ENCODE measurements at regions not wholly inside any gene's neighbourhood (a gene's known extent, or its start where the extent isn't known, plus 50 kb on each side); places are given as distances from the start of the nearest gene placed in this dataset.
"Not testable (repeated sequence)": the region's sequence is repeated elsewhere in the genome, so short reads cannot be mapped to it uniquely, and the experiment has no call there.

- H3K4me3 Mint-ChIP-seq: no peak overlapping the region
- H3K27me3 Mint-ChIP-seq: no peaks in the 10 kb centered on the region
- H3K36me3 Mint-ChIP-seq: no peaks in the 10 kb centered on the region
- no peaks in the 10 kb centered on the region for H3K4me1 Mint-ChIP-seq
- CTCF ChIA-PET: no interaction called here
- H3K27ac Mint-ChIP-seq: no peak overlapping the region
- DNase-seq: no peak
- H3K9me3 Mint-ChIP-seq: peaks cover 11% of the 10 kb centered on the region
Measured at GRCh38 chr16:65604771-65605170, 482.9 kb upstream of the CDH11 start.

- no peak for DNase-seq
- H3K4me1 Mint-ChIP-seq: no peaks in the 10 kb centered on the region
- H3K9me3 Mint-ChIP-seq: peaks cover 8% of the 10 kb centered on the region
- H3K27me3 Mint-ChIP-seq: no peaks in the 10 kb centered on the region
- CTCF ChIA-PET: no interaction called here
- no peak overlapping the region for H3K27ac Mint-ChIP-seq
- H3K4me3 Mint-ChIP-seq: no peak overlapping the region
- H3K36me3 Mint-ChIP-seq: no peaks in the 10 kb centered on the region
Measured at GRCh38 chr16:65601781-65602180, 479.9 kb upstream of the CDH11 start.

GRCh38 chr16:65600629-65601028 lies 478.8 kb upstream of the CDH11 start:
- Mint-ChIP-seq H3K36me3 (no peaks in the 10 kb centered on the region), H3K27ac (no peak overlapping the region), H3K4me1 (no peaks in the 10 kb centered on the region), H3K4me3 (no peak overlapping the region), H3K9me3 (peaks cover 8% of the 10 kb centered on the region), H3K27me3 (no peaks in the 10 kb centered on the region)
- CTCF ChIA-PET: no interaction called here
- DNase-seq: no peak

GRCh38 chr16:65600046-65600445 lies 478.2 kb upstream of the CDH11 start:
- no peaks in the 10 kb centered on the region for H3K4me1 Mint-ChIP-seq
- CTCF ChIA-PET: no interaction called here
- peaks cover 8% of the 10 kb centered on the region for H3K9me3 Mint-ChIP-seq
- no peak overlapping the region for H3K27ac Mint-ChIP-seq
- H3K4me3 Mint-ChIP-seq: no peak overlapping the region
- H3K36me3 Mint-ChIP-seq: no peaks in the 10 kb centered on the region
- H3K27me3 Mint-ChIP-seq: no peaks in the 10 kb centered on the region
- DNase-seq: no peak

GRCh38 chr16:65598621-65599020 lies 476.8 kb upstream of the CDH11 start:
- no peak overlapping the region for H3K27ac Mint-ChIP-seq
- H3K36me3 Mint-ChIP-seq: no peaks in the 10 kb centered on the region
- H3K4me1 Mint-ChIP-seq: no peaks in the 10 kb centered on the region
- no peak for DNase-seq
- H3K4me3 Mint-ChIP-seq: no peak overlapping the region
- H3K27me3 Mint-ChIP-seq: no peaks in the 10 kb centered on the region
- peaks cover 6% of the 10 kb centered on the region for H3K9me3 Mint-ChIP-seq
- CTCF ChIA-PET: no interaction called here

- Mint-ChIP-seq H3K27ac (no peak overlapping the region), H3K9me3 (peaks cover 4% of the 10 kb centered on the region), H3K27me3 (no peaks in the 10 kb centered on the region), H3K36me3 (no peaks in the 10 kb centered on the region), H3K4me1 (no peaks in the 10 kb centered on the region), H3K4me3 (no peak overlapping the region)
- CTCF ChIA-PET: no interaction called here
- no peak for DNase-seq
Measured at GRCh38 chr16:65583498-65583897, 461.6 kb upstream of the CDH11 start.

- H3K9me3 Mint-ChIP-seq: peaks cover 24% of the 10 kb centered on the region
- no peaks in the 10 kb centered on the region for H3K27me3 Mint-ChIP-seq
- no peak overlapping the region for H3K27ac Mint-ChIP-seq
- no peak overlapping the region for H3K4me3 Mint-ChIP-seq
- DNase-seq: no peak
- CTCF ChIA-PET: no interaction called here
- H3K36me3 Mint-ChIP-seq: no peaks in the 10 kb centered on the region
- H3K4me1 Mint-ChIP-seq: no peaks in the 10 kb centered on the region
Measured at GRCh38 chr16:65579050-65579449, 457.2 kb upstream of the CDH11 start.

GRCh38 chr16:65576631-65577030 lies 454.8 kb upstream of the CDH11 start:
- no peak overlapping the region for H3K4me3 Mint-ChIP-seq
- CTCF ChIA-PET: no interaction called here
- peaks cover 23% of the 10 kb centered on the region for H3K9me3 Mint-ChIP-seq
- no peak for DNase-seq
- H3K27me3 Mint-ChIP-seq: no peaks in the 10 kb centered on the region
- H3K4me1 Mint-ChIP-seq: no peaks in the 10 kb centered on the region
- H3K27ac Mint-ChIP-seq: no peak overlapping the region
- H3K36me3 Mint-ChIP-seq: no peaks in the 10 kb centered on the region

GRCh38 chr16:65576139-65576538 lies 454.3 kb upstream of the CDH11 start:
- CTCF ChIA-PET: no interaction called here
- Mint-ChIP-seq H3K4me1 (no peaks in the 10 kb centered on the region), H3K36me3 (no peaks in the 10 kb centered on the region), H3K27me3 (no peaks in the 10 kb centered on the region), H3K9me3 (peaks cover 23% of the 10 kb centered on the region), H3K27ac (no peak overlapping the region), H3K4me3 (no peak overlapping the region)
- DNase-seq: no peak

- no peak overlapping the region for H3K27ac Mint-ChIP-seq
- no peak overlapping the region for H3K4me3 Mint-ChIP-seq
- no peak for DNase-seq
- CTCF ChIA-PET: no interaction called here
- no peaks in the 10 kb centered on the region for H3K36me3 Mint-ChIP-seq
- peaks cover 25% of the 10 kb centered on the region for H3K9me3 Mint-ChIP-seq
- no peaks in the 10 kb centered on the region for H3K27me3 Mint-ChIP-seq
- H3K4me1 Mint-ChIP-seq: no peaks in the 10 kb centered on the region
Measured at GRCh38 chr16:65574326-65574966, 452.6 kb upstream of the CDH11 start.

GRCh38 chr16:65572156-65572555 lies 450.3 kb upstream of the CDH11 start:
- H3K4me3 Mint-ChIP-seq: no peak overlapping the region
- no peak for DNase-seq
- peaks cover 18% of the 10 kb centered on the region for H3K9me3 Mint-ChIP-seq
- no peak overlapping the region for H3K27ac Mint-ChIP-seq
- H3K27me3 Mint-ChIP-seq: no peaks in the 10 kb centered on the region
- CTCF ChIA-PET: no interaction called here
- no peaks in the 10 kb centered on the region for H3K4me1 Mint-ChIP-seq
- H3K36me3 Mint-ChIP-seq: no peaks in the 10 kb centered on the region

- H3K27ac Mint-ChIP-seq: no peak overlapping the region
- peaks cover 7% of the 10 kb centered on the region for H3K9me3 Mint-ChIP-seq
- DNase-seq: no peak
- CTCF ChIA-PET: no interaction called here
- H3K27me3 Mint-ChIP-seq: no peaks in the 10 kb centered on the region
- no peak overlapping the region for H3K4me3 Mint-ChIP-seq
- no peaks in the 10 kb centered on the region for H3K4me1 Mint-ChIP-seq
- no peaks in the 10 kb centered on the region for H3K36me3 Mint-ChIP-seq
Measured at GRCh38 chr16:65570261-65570660, 448.4 kb upstream of the CDH11 start.

GRCh38 chr16:65559846-65560245 lies 438.0 kb upstream of the CDH11 start:
- peaks cover 15% of the 10 kb centered on the region for H3K9me3 Mint-ChIP-seq
- no peaks in the 10 kb centered on the region for H3K4me1 Mint-ChIP-seq
- H3K27ac Mint-ChIP-seq: no peak overlapping the region
- H3K36me3 Mint-ChIP-seq: no peaks in the 10 kb centered on the region
- DNase-seq: no peak
- CTCF ChIA-PET: no interaction called here
- no peaks in the 10 kb centered on the region for H3K27me3 Mint-ChIP-seq
- H3K4me3 Mint-ChIP-seq: no peak overlapping the region

- H3K27me3 Mint-ChIP-seq, H3K36me3 Mint-ChIP-seq, H3K9me3 Mint-ChIP-seq, H3K4me3 Mint-ChIP-seq, CTCF ChIA-PET, DNase-seq, H3K4me1 Mint-ChIP-seq, H3K27ac Mint-ChIP-seq: not testable (repeated sequence)
Measured at GRCh38 chr16:65549689-65550088, 427.8 kb upstream of the CDH11 start.

GRCh38 chr16:65548470-65548869 lies 426.6 kb upstream of the CDH11 start:
- CTCF ChIA-PET: no interaction called here
- no peaks in the 10 kb centered on the region for H3K36me3 Mint-ChIP-seq
- no peak for DNase-seq
- H3K9me3 Mint-ChIP-seq: peaks cover 8% of the 10 kb centered on the region
- H3K27me3 Mint-ChIP-seq: no peaks in the 10 kb centered on the region
- no peak overlapping the region for H3K27ac Mint-ChIP-seq
- H3K4me3 Mint-ChIP-seq: no peak overlapping the region
- no peaks in the 10 kb centered on the region for H3K4me1 Mint-ChIP-seq

Measured in activated naive CD4-positive, alpha-beta T cell treated with anti-CD3 and anti-CD28 coated beads, Interleukin-2, amount 10 ng/mL, durations not matched to agents 7 days and 5 days (primary cell).